A673 (cell line): ENCODE measurements at regions not wholly inside any gene's neighbourhood (a gene's known extent, or its start where the extent isn't known, plus 50 kb on each side); places are given as distances from the start of the nearest gene placed in this dataset.

Experiments
- BruUV-seq: library from RNA; stranded (reverse); fragments of 400-500 nt; replicated peaks from 2 replicates; lab custom pipeline; 2021; lab: Mats Ljungman, UMichigan
- CTCF ChIA-PET: fragments of 300-600 bp; sonication (Branson Sonifier 250); formaldehyde crosslinking; loops from one replicate; lab custom pipeline; 2022; ENCODE audit warnings: antibody characterized with exemption; lab: Charles Lee
- POLR2A ChIA-PET: fragments of 300-600 bp; sonication (Branson Sonifier 250); formaldehyde crosslinking; loops from one replicate; lab custom pipeline; 2022; ENCODE audit warnings: antibody characterized with exemption; ENCODE audit not compliant: low non-redundant PET; lab: Charles Lee
- DNase-seq: peaks from one replicate; pipeline ENCODE4 v3.0.0-alpha.2; 2015; ENCODE audit warnings: low spot score
- H3K27ac ChIP-seq: fragments of 200-600 bp; sonication (generic); 2 replicates; pipeline ENCODE4 v1.5.1; 2016; ENCODE audit warnings: mixed run types, low read depth, mild to moderate bottlenecking, mixed read lengths, antibody characterized with exemption, low read length; ENCODE audit not compliant: poor library complexity, severe bottlenecking
- H3K27me3 ChIP-seq: fragments of 200-600 bp; sonication (generic); replicated peaks from 2 replicates; pipeline ENCODE4 v1.6.1; 2017; ENCODE audit warnings: mixed run types, low read depth, mild to moderate bottlenecking, mixed read lengths, antibody characterized with exemption, low read length; ENCODE audit not compliant: insufficient read depth, poor library complexity
- H3K36me3 ChIP-seq: fragments of 200-600 bp; sonication (generic); 2 replicates; pipeline ENCODE4 v1.6.1; 2016; ENCODE audit warnings: mixed run types, mild to moderate bottlenecking, mixed read lengths, antibody characterized with exemption, low read length; ENCODE audit not compliant: insufficient read depth, poor library complexity, severe bottlenecking
- H3K4me1 ChIP-seq: fragments of 200-600 bp; sonication (generic); 2 replicates; pipeline ENCODE4 v1.6.1; 2017; ENCODE audit warnings: mixed run types, mild to moderate bottlenecking, mixed read lengths, antibody characterized with exemption, low read length; ENCODE audit not compliant: insufficient read depth, poor library complexity, severe bottlenecking
- H3K4me3 ChIP-seq: fragments of 200-600 bp; sonication (generic); 2 replicates; pipeline ENCODE4 v1.5.1; 2016; ENCODE audit warnings: low read depth, mixed run types, mild to moderate bottlenecking, mixed read lengths, low read length; ENCODE audit not compliant: poor library complexity, severe bottlenecking
- H3K9me3 ChIP-seq: fragments of 200-600 bp; sonication (generic); 2 replicates; pipeline ENCODE4 v1.6.1; 2016; ENCODE audit warnings: mixed run types, low read depth, mild to moderate bottlenecking, mixed read lengths, antibody characterized with exemption, low read length; ENCODE audit not compliant: poor library complexity, severe bottlenecking
- CTCF ChIP-seq: fragments of 300-800, 200-600 bp; sonication (generic); conservative IDR thresholded peaks from 2 replicates; pipeline ENCODE4 v1.5.1; 2017; ENCODE audit warnings: low read depth, mild to moderate bottlenecking, antibody characterized with exemption, low read length, moderate library complexity, mixed read lengths
- EZH2 ChIP-seq: fragments of 200-600 bp; sonication (generic); IDR thresholded peaks from 2 replicates; pipeline ENCODE4 v1.6.1; 2017; ENCODE audit warnings: borderline replicate concordance, low read depth, mild to moderate bottlenecking, mixed read lengths, antibody characterized with exemption, low read length; ENCODE audit not compliant: poor library complexity, severe bottlenecking
- intact Hi-C: fragments of 100-400 bp; cut with micrococcal nuclease; formaldehyde crosslinking; loops from one replicate; pipeline ENCODE4 v1.10.0; 2022; ENCODE audit not compliant: unreplicated experiment

- no TSS peak for BruUV-seq
- H3K4me3 ChIP-seq = no peak overlapping the region
- CTCF ChIA-PET = no interaction called here
- POLR2A ChIA-PET = no interaction called here
- intact Hi-C loops = no loop called here
- no peaks in the 10 kb centered on the region for H3K27me3 ChIP-seq
- H3K9me3 ChIP-seq = no peaks in the 10 kb centered on the region
- no peak for DNase-seq
- TF ChIP-seq CTCF (no peak), EZH2 (no peak)
- H3K27ac ChIP-seq = no peak overlapping the region
- no peaks in the 10 kb centered on the region for H3K36me3 ChIP-seq
- no peaks in the 10 kb centered on the region for H3K4me1 ChIP-seq
These were observed 427.3 kb upstream of the FAM241A start for GRCh38 chr4:111717921-111718320.

DNA sequence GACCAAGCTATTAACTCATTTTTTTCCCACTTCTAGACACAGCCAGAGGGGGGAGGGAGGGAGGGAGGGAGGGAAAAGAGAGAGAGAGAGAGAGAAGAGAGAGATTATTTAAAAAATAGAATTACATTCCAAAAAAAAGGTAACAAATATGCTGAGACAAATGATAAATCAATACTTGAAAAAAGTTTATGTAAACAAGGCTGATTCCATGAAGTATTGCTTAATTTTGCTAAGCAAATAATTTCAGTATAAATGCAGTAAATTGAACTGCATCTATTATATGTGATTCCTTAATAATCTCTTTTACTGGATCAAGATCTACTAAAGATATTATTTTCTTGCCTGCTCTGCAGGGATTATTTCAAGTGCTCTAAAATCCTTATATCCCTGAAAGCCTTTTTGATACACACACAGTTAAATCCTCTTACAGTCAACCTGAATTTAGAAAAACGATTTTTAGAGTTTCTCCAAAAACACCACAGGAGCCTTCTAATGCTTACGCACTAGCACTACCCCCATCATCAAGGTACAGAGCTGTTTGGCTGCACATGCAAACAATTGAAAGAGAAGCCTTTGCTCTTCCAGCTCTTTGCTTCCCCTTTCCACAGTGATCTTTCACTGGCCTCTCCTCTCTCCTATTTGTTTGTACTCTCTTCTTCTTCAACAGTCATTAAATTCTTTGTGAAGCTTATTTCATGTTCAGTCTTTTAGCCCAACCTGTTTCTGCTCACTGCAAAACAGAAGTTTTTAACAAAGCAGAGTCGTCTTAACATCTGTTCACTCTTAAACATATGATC lies 426.3 kb upstream of the FAM241A start:
- H3K27ac ChIP-seq = no peak overlapping the region
- H3K36me3 ChIP-seq = no peaks in the 10 kb centered on the region
- ChIA-PET CTCF (no interaction called here), POLR2A (no interaction called here)
- BruUV-seq = no TSS peak
- intact Hi-C loops = no loop called here
- TF ChIP-seq CTCF = no peak
- no peak for TF ChIP-seq EZH2
- no peaks in the 10 kb centered on the region for H3K27me3 ChIP-seq
- no peaks in the 10 kb centered on the region for H3K4me1 ChIP-seq
- no peaks in the 10 kb centered on the region for H3K9me3 ChIP-seq
- no peak for DNase-seq
- no peak overlapping the region for H3K4me3 ChIP-seq

- DNase-seq = no peak
- intact Hi-C loops = no loop called here
- Histone ChIP-seq H3K4me1 (no peaks in the 10 kb centered on the region), H3K9me3 (no peaks in the 10 kb centered on the region), H3K27me3 (no peaks in the 10 kb centered on the region), H3K4me3 (no peak overlapping the region), H3K27ac (no peak overlapping the region), H3K36me3 (no peaks in the 10 kb centered on the region)
- no TSS peak for BruUV-seq
- POLR2A ChIA-PET = no interaction called here
- CTCF ChIA-PET = no interaction called here
- TF ChIP-seq CTCF (no peak), EZH2 (no peak)
These were observed 424.4 kb upstream of the FAM241A start for GRCh38 chr4:111720866-111721265.
